ENCODE measurements at regions not wholly inside any gene's neighbourhood (a gene's known extent, or its start where the extent isn't known, plus 50 kb on each side); places are given as distances from the start of the nearest gene placed in this dataset.

DNA sequence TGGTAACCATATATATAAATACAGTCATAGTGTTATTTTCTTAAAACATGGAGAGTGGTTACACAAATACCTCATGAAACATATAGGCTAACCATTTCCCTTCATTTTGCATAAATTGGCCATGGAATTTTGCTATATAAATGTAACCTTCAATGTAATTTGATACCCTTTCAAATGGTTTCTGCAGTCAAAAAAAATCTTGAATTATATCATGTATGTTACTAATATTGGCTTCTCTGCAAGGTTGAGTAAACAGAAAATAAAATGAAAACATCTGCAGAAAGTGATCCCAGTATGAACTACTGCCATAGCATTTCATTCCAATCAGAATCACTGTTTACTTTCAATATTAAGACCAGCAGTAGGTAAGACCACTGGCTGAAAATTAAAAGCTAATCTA, 1165.9 kb upstream of the TENM3 start:
- TF ChIP-seq, protein P1, sequence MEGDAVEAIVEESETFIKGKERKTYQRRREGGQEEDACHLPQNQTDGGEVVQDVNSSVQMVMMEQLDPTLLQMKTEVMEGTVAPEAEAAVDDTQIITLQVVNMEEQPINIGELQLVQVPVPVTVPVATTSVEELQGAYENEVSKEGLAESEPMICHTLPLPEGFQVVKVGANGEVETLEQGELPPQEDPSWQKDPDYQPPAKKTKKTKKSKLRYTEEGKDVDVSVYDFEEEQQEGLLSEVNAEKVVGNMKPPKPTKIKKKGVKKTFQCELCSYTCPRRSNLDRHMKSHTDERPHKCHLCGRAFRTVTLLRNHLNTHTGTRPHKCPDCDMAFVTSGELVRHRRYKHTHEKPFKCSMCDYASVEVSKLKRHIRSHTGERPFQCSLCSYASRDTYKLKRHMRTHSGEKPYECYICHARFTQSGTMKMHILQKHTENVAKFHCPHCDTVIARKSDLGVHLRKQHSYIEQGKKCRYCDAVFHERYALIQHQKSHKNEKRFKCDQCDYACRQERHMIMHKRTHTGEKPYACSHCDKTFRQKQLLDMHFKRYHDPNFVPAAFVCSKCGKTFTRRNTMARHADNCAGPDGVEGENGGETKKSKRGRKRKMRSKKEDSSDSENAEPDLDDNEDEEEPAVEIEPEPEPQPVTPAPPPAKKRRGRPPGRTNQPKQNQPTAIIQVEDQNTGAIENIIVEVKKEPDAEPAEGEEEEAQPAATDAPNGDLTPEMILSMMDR (IDR thresholded peaks at IDR 0.05; ENCODE audit: low read depth, low read length) = no peak
- DNase-seq = no peak
- Histone ChIP-seq H3K36me3 (no peaks in the 10 kb centered on the region), H3K9me3 (ENCODE audit: severe bottlenecking) (no peaks in the 10 kb centered on the region), H3K27me3 (ENCODE audit: insufficient read depth, low read depth, severe bottlenecking) (no peaks in the 10 kb centered on the region), H3K27ac (no peak overlapping the region), H3K4me3 (ENCODE audit: low read depth, low read length) (no peak overlapping the region)

DNA sequence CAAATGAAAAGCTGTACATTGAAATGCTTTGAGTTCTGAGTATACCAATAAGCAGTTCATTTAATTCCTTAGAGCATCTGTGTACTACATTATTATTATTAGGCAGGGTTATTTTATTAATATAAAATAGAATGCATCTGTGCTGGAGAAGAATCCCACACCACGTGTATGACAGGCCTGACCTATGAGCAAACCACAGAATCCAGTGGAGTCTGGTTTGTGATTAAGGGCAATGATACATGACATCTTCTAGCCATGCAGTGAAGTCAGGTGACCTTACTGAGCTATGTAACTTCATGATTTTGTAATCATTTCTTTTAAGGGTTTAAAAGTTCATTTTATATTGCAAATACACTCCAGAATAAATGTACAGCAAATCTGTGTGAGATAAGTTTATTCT, 1165.0 kb upstream of the TENM3 start:
- TF ChIP-seq, protein P1 (IDR thresholded peaks at IDR 0.05; ENCODE audit: low read depth, low read length) = no peak
- no peak overlapping the region for H3K27ac ChIP-seq
- H3K9me3 ChIP-seq (ENCODE audit: severe bottlenecking) = no peaks in the 10 kb centered on the region
- no peaks in the 10 kb centered on the region for H3K36me3 ChIP-seq
- no peak for DNase-seq
- no peak overlapping the region for H3K4me3 ChIP-seq (ENCODE audit: low read depth, low read length)
- no peaks in the 10 kb centered on the region for H3K27me3 ChIP-seq (ENCODE audit: insufficient read depth, low read depth, severe bottlenecking)

DNA sequence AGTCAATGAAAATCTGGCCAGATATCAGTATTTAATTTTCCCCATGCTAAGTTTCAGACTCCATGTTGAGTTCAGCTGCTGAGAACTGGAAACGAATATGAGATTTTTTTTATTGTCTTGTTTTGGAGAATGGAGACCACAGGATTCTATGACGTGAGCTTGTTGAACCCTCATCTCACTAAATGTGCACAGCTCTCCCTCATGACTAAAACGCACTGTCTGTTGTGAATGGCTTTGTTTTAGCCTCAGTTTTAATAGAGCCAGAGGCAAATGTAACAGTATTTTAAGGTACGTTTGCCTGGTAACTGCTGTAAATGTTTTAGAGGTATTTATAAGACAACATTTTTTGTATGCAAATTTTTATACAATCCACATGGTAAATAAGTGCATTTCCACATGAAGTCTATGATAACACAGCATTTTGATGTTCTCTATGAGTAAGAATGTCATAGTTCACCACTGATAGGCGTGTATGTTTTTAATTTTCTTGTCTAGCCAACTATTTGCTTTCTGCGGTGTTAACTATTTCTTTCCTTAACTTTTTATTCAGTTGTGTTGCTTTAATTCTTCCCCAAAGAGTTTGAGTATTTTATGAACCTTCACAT, 1159.3 kb upstream of the TENM3 start:
- H3K4me3 ChIP-seq (ENCODE audit: low read depth, low read length) = no peak overlapping the region
- H3K27me3 ChIP-seq (ENCODE audit: insufficient read depth, low read depth, severe bottlenecking) = no peaks in the 10 kb centered on the region
- no peak overlapping the region for H3K27ac ChIP-seq
- no peaks in the 10 kb centered on the region for H3K9me3 ChIP-seq (ENCODE audit: severe bottlenecking)
- H3K36me3 ChIP-seq = no peaks in the 10 kb centered on the region
- DNase-seq = no peak
- TF ChIP-seq, protein P1 (IDR thresholded peaks at IDR 0.05; ENCODE audit: low read depth, low read length) = no peak

DNA sequence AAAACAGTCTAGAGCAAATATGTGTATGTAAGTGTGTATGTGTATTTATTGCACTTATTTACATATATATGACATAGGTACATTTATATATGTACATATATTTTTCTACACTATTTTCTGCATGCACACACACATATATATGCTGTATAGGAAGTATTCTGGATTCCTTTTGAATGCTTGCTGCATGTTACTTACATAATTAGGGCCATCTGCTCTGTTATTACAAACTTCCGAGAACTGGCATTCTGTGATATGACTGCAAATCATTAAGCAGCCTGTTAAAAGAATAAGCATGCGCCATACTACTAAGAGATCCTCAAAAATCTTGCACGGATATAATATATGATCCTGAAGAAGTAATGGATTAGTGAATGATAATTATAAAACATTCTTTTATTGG, 1157.6 kb upstream of the TENM3 start:
- H3K27me3 ChIP-seq (ENCODE audit: insufficient read depth, low read depth, severe bottlenecking) = no peaks in the 10 kb centered on the region
- H3K27ac ChIP-seq = no peak overlapping the region
- TF ChIP-seq, protein P1 (IDR thresholded peaks at IDR 0.05; ENCODE audit: low read depth, low read length) = no peak
- no peak for DNase-seq
- H3K36me3 ChIP-seq = no peaks in the 10 kb centered on the region
- no peaks in the 10 kb centered on the region for H3K9me3 ChIP-seq (ENCODE audit: severe bottlenecking)
- H3K4me3 ChIP-seq (ENCODE audit: low read depth, low read length) = no peak overlapping the region

DNA sequence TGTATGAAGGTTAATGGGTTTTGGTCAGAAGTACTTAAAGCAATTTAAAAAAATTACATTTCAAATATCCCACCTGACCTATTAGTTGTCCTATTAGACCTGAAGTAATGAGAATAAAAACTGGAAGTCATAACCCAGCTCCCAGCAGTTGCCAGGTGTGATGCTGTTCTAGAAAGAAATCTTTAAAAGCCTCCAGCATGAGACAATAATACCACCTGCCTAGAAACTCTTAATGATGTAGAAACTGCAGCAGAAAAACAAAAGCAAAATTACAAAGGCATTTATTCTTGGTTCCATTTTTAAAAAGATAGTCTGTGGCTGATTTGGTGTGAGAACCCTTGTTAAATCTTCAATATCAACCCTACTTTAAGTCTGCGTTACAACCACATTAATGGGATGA, 1137.7 kb upstream of the TENM3 start:
- H3K27me3 ChIP-seq (ENCODE audit: insufficient read depth, low read depth, severe bottlenecking) = no peaks in the 10 kb centered on the region
- no peaks in the 10 kb centered on the region for H3K9me3 ChIP-seq (ENCODE audit: severe bottlenecking)
- H3K36me3 ChIP-seq = no peaks in the 10 kb centered on the region
- H3K27ac ChIP-seq = no peak overlapping the region
- DNase-seq = no peak
- H3K4me3 ChIP-seq (ENCODE audit: low read depth, low read length) = no peak overlapping the region
- TF ChIP-seq, protein P1 (IDR thresholded peaks at IDR 0.05; ENCODE audit: low read depth, low read length) = no peak

DNA sequence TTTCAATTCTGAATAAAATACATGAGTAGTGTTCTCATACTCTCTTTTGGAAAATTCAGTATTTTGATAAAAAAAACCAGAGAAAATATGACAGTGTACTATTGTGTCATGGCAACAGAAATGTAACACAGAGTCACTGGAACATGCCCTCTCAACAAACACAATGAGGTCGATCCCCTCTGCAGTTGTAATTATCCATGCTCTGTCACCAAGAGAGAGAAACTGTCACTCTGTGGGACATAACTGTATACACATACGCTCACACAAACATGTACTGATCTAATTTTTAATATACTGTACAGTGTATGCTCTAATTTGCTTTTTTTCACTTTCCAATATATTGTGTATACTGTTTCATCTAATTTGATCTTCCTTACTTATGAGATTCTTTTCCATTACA, 1136.8 kb upstream of the TENM3 start:
- H3K4me3 ChIP-seq (ENCODE audit: low read depth, low read length) = no peak overlapping the region
- no peaks in the 10 kb centered on the region for H3K36me3 ChIP-seq
- no peak overlapping the region for H3K27ac ChIP-seq
- no peak for DNase-seq
- no peaks in the 10 kb centered on the region for H3K27me3 ChIP-seq (ENCODE audit: insufficient read depth, low read depth, severe bottlenecking)
- TF ChIP-seq, protein P1 (IDR thresholded peaks at IDR 0.05; ENCODE audit: low read depth, low read length) = no peak
- H3K9me3 ChIP-seq (ENCODE audit: severe bottlenecking) = no peaks in the 10 kb centered on the region
